Fibroblast of gingiva (primary cell): ENCODE measurements at regions not wholly inside any gene's neighbourhood (a gene's known extent, or its start where the extent isn't known, plus 50 kb on each side); places are given as distances from the start of the nearest gene placed in this dataset.
"Not testable (repeated sequence)": the region's sequence is repeated elsewhere in the genome, so short reads cannot be mapped to it uniquely, and the experiment has no call there.

Experiments used
- DNase-seq: peaks from one replicate; pipeline ENCODE4 v3.0.0-alpha.2; 2011; ENCODE audit warnings: low read depth

DNA sequence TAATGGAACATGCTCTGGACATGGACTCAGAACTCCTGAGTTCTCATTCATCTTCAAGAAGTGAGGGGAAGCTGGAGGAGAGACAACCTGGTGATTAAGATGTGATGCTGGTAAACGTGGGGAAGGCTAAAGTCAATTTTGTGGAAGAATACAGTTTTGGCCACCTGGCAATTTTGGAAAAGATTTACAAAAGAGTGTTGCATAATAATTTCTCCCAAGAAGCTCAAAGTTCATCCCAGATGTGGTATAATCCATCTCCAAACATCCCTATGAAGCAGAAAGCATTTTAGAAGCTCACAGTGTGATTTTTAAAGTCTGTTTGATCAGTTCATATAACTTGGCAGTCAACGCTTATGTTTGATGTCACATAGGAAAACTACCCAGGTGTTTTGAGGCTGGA lies 208.7 kb downstream of the LMX1A start:
- no peak for DNase-seq

DNA sequence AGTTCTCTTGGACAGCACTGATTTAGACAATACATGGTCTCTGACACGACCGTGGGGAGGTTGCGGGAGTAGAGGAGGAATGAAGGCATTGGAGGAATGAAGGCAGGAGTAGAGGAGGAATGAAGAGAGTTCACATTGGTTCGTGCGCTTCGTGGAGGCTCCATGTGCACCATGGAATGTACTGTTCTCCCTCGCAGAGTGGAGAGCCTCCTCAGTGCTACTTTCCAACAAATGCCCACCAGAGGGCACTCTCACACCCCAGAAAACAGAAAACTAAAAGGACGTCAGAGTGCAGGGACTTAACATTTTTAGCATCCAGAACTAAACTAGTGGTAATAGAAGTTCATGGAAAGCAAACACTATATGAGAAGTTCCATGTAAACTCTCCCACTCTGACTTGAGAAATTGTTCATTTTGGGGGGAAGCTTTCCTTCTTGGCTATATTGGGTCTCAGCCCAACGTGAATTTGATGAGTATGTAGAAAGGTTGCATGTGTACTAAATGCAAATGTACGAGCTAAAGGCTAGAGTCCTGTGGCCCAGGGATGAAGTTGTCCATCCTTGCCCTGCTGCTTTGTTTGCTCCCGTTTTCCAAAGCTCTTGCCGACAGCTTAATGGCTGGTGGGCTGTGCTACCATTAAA lies 211.6 kb downstream of the LMX1A start:
- DNase-seq = peak; percentile 37

- no peak for DNase-seq
Observed at GRCh38 chr1:165143437-165144065, 213.0 kb downstream of the LMX1A start.

DNA sequence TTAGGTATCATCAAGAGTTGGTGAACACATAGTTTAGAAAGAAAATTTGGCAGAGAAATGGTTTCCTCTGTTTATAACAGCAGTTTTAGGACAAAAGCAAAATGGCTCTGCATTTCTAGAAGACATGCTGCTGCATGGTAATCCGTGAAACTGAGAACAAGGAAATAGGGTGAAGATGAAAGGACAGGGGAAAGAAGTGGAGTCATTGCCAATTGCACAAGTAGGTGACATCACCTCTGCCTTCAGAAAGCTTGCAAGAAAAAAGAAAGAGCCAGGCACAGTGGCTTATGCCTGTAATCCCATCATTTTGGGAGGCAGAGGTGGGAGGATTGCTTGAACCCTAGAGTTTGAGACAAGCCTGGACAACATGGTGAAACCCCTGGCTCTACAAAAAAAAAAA lies 217.6 kb downstream of the LMX1A start:
- DNase-seq = no peak

- DNase-seq = no peak
Observed at GRCh38 chr1:165137551-165138316, 218.8 kb downstream of the LMX1A start.

DNA sequence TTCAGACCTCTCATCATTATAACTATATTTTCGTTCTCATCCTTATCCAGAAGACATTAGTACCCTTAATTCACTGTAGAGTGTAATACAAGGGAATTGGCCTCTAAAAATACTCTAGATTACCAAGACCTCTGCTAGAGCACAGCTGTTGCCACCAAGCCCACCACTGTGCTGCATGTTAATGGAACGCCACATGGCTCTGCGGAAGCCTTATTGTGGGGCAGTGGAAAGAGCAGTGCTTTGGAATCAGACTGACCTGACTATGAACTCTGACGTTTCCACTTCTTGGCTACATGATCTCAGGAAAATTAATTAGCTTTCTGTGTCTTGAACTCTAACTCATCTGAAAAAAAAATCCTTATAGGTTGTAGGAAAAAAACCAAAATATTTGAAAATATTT lies 222.1 kb downstream of the LMX1A start:
- DNase-seq = no peak

DNA sequence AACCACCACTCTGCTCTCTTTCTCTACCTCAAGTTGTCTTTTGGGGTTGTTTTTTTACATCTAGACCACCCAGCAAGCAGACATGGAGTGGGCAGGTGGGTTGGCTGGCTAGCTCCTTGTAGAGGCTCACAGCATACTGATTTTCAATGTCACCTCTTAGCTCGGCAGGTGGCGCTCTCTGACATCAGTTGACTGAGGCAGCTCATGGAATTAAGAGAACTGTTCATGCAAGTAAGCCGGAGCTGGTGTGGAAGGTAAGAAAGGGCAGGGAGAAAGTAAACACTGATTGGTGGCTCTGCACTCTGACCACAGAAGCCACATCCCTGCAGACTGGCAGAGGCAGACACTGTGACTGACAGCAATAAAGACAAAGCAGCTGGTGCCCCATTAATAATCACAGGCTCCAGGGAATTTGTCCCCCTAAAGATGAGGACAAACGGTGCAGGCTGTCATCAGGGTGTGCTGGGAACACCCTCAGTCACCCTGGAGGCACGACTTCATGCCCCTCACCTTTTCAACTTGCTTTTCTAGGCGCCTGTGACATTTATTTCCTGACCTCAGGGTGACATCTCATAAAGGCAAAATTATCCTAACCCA lies 226.8 kb downstream of the LMX1A start:
- DNase-seq = no peak

DNA sequence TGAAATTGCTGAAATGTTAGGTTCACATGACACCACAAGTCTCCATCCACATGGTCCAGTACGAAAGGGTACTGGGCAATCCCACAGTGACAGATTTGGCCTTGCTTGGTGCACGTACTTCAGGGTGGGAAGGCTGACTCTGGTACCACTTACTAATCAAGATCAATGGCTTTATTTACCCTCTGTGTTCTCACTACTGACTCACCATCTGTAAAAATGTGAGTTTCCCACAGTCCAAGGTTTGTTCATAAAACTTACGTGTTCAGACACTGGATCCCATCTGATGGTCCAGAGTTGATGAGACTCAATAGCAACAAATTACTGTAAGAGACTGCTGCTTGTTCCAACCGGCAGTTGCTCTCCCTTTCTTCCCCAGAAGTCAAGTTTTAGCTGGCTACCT lies 231.7 kb downstream of the LMX1A start:
- DNase-seq = no peak

- no peak for DNase-seq
Observed at GRCh38 chr1:165119086-165119485, 237.4 kb downstream of the LMX1A start.

DNA sequence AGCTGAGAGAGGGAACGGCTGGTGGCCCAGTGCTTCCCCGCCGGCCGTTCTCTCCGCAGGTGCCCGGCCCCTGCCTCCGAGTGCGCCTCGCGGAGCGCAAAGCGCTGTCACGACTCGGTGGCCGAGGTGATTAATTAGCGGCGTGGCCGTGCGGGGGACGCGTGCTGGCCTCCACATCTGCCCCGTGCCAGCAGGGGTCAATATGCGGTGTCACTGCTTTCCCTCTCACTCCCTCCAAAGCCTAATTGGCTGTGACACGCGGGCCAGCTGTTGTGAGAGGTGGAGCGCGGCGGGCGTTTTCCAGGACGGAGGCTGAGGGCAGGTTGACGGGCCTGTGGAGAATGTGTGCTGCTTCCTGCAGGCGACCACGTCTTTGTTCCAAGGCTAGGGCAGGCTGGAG lies 239.0 kb downstream of the LMX1A start:
- no peak for DNase-seq

DNA sequence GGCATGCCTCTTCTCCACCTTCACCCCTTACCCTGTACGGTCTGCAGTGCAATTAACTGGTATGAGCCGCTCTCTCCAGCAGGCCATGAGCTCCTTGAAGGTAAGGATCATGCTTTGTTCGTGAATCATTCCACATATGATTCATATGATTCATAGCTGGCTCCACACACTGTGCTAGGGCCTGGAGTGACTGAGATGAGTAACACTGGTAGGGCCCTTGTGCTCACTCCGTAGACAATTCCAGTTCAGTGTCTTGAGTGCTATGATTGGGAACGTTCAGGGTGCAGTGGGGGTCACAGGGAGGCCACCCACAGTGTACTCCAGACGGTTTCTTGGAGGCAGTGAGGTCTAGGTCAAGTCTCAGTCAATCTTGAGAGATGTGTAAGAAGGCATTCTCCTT lies 239.8 kb downstream of the LMX1A start:
- DNase-seq = peak; percentile 8

DNA sequence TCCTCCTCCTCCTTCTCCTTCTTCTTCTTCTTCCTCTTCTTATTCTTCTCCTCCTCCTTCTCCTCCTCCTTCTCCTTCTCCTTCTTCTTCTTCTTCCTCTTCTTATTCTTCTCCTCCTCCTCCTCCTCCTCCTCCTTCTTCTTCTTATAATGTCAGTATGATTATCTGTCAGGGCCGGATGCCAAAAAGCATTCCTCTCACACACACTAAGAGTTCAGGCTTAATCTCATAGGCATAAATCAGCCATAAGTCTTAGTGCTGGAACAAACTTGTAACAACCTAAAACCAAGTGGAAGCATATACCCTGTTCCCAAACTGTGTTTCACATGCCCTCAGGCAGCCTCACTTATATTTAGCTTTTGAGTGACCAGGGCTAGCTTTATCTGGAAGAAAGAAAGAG lies 240.3 kb downstream of the LMX1A start:
- no peak for DNase-seq

GRCh38 chr1:165114889-165115285 lies 241.6 kb downstream of the LMX1A start:
- no peak for DNase-seq

DNA sequence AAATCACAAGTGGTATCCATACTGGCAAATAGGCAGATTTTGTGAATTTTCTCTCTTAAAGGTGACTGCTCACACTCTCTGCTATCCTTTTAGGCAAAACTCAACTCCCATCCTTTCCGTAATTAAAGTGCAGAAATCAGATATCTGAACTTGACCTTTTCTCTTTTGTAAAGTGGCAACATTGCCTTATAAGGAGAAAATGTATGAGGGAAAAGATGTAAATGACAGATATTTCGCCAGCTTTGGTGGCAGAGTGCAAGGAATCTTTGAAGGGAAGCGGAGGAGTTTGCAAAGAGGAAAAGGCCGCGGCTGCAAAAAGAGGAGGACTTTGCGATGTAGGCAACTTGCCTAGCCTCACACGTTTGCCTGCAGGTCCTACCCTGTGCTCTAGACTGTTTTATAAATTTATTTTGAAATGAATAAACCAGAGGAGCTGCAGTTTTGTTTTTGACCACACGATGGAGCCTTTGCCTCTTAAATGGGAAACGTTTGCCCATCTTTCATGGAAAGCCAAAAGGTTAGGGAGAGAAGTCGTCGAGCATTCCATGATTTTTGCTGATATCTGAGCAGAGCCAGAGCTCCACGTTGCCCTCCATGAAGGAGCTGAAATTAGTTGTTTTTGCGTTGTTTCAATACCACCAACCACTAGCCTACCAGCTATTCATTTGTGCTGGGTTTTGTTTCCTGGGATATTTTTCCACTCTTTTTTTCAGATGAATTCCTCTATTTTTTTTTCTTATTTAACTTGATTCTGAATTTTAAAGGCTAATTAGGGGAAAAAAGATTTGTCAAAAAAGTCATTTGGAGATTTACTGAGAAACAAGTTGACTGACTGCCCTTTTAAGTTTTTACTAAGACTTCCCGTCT lies 242.3 kb downstream of the LMX1A start:
- peak; percentile 22 for DNase-seq

DNA sequence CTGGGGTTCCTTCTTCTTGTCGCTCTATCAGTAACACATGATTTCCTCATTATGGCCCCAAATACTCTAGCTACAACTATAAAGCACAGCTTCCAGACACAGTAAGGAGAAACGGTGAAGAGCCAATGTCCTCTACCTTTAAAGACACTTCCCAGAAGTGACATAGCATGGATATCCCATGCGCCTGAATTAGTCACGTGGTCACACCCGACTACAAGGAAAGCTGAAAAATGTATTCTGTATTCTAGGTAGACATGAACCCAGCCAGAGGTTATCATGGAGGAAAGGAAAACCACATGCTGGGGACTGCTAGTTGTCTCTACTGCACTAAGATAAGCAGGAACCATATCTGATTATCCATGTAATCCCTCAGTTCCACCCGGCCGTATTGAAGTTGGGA lies 244.3 kb downstream of the LMX1A start:
- DNase-seq = no peak

DNA sequence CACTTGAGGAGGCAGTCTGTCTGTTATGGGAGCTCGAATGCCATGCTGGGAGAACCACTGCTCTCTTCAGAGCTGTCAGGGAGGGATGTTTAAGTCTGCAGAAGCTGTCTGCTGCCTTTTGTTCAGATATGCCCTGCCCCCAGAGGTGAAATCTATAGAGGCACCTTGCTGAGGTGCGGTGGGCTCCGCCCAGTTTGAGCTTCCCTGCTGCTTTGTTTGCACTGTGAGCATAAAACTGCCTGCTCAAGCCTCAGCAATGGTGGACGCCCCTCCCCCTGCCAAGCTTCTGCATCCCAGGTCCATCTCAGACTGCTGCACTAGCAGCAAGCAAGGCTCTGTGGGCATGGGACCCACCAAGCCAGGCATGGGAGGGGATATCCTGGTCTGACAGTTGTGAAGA lies 247.5 kb downstream of the LMX1A start:
- no peak for DNase-seq

DNA sequence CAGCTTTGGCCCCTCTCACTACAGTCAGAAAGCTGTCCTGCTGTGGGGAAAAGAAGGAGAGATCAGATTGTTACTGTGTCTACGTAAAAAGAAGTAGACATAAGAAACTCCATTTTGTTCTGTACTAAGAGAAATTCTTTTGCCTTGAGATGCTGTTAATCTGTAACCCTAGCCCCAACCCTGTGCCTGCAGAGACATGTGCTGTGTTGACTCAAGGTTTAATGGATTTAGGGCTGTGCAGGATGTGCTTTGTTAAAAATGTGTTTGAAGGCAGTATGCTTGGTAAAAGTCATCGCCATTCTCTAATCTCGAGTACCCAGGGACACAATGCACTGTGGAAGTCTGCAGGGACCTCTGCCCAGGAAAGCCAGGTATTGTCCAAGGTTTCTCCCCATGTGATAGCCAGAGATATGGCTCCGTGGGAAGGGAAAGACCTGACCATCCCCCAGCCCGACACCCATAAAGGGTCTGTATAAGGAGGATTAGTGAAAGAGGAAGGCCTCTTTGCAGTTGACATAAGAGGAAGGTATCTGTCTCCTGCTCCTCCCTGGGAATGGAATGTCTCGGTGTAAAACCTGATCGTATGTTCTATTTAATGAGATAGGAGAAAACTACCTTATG lies 263.9 kb downstream of the LMX1A start:
- not testable (repeated sequence) for DNase-seq

- DNase-seq = no peak
Observed at GRCh38 chr1:165080253-165080896, 276.1 kb downstream of the LMX1A start.

DNA sequence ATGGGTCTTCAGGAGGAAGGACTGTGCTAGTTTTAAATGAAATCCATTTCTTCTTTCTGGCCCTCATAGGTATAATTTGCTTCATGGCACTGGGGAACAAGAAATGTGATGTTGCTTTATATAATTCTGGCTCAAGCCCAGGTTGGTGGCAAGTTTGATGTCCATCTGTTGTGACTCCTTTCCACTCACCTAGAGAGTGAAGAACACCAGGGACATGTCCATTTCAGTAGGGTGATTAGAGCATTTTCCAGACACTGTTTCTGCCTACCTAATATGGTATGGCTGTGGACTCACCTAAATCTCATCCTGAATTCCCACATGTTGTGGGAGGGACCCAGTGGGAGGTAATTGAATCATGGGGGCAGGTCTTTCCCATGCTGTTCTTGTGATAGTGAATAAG lies 278.1 kb downstream of the LMX1A start:
- no peak for DNase-seq

GRCh38 chr1:165075725-165076370 lies 280.7 kb downstream of the LMX1A start:
- peak; percentile 21 for DNase-seq
